Endothelial cell of umbilical vein (primary cell): ENCODE measurements at regions not wholly inside any gene's neighbourhood (a gene's known extent, or its start where the extent isn't known, plus 50 kb on each side); places are given as distances from the start of the nearest gene placed in this dataset.

Source experiments
- CTCF ChIP-seq, 2 donors: IDR thresholded peaks; 1 replicate in 1 of 2; 2 replicates in 1 of 2; pipeline ENCODE4 v1.5.1; 2011; ENCODE audit warnings: low read length in 2 of 2, mild to moderate bottlenecking in 2 of 2, moderate library complexity in 2 of 2, control low read depth in 1 of 2, inconsistent platforms in 1 of 2, low read depth in 1 of 2; ENCODE audit not compliant: insufficient read depth in 1 of 2; ENCODE audit errors: extremely low read depth in 1 of 2
- EZH2 ChIP-seq: IDR thresholded peaks from 2 replicates; pipeline ENCODE4 v1.6.1; 2012; ENCODE audit warnings: borderline replicate concordance, low read depth, mild to moderate bottlenecking, moderate library complexity, low read length, inconsistent platforms; ENCODE audit not compliant: severe bottlenecking
- MYC ChIP-seq: IDR thresholded peaks from one replicate; pipeline ENCODE4 v1.6.1; 2011; ENCODE audit warnings: mild to moderate bottlenecking, low read depth, low read length
- POLR2A ChIP-seq: IDR thresholded peaks from 2 replicates; pipeline ENCODE4 v1.6.1; 2012; ENCODE audit warnings: low read depth, mild to moderate bottlenecking, control low read depth, low read length
- POLR2AphosphoS5 ChIP-seq: IDR thresholded peaks from 2 replicates; pipeline ENCODE4 v1.6.1; 2012; ENCODE audit warnings: low read depth, mild to moderate bottlenecking, control low read depth, low read length, moderate library complexity; ENCODE audit not compliant: insufficient read depth
- TF ChIP-seq, protein P1 (sequence below): IDR thresholded peaks from 2 replicates; pipeline ENCODE4 v1.6.1; 2011; ENCODE audit not compliant: insufficient read depth, insufficient read length

DNA sequence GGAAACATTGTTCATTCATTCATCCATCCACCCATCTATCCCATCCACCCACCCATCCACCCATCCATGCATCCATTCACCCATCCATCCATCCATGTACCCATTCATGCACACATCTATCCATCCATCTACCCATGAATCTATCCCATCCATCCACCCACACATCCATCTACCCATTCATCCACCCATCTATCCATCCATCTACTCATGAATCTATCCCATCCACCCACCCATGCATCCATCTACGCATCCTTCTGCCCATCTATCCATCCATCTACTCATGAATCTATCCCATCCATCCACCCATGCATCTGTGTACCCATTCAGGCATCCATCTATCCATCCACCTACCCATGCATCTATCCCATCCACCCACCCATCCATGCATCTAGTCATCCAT is 51.6 kb upstream of the URI1 start:
- TF ChIP-seq POLR2A: no peak
- TF ChIP-seq EZH2: no peak
- TF ChIP-seq MYC: no peak
- no peak for TF ChIP-seq CTCF (IDR thresholded peaks at IDR 0.05; ENCODE audit: extremely low read depth in 1 of 2, insufficient read depth in 1 of 2, low read depth in 1 of 2, low read length in 2 of 2)
- TF ChIP-seq, protein P1, sequence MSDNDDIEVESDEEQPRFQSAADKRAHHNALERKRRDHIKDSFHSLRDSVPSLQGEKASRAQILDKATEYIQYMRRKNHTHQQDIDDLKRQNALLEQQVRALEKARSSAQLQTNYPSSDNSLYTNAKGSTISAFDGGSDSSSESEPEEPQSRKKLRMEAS: no peak
- TF ChIP-seq POLR2AphosphoS5: no peak
